Activated CD8-positive, alpha-beta memory T cell treated with anti-CD3 and anti-CD28 coated beads, Interleukin-2, amount 10 ng/mL, durations not matched to agents 7 days and 5 days (primary cell): ENCODE measurements at regions not wholly inside any gene's neighbourhood (a gene's known extent, or its start where the extent isn't known, plus 50 kb on each side); places are given as distances from the start of the nearest gene placed in this dataset.

Experiments used
- ATAC-seq: fragments of 150-1000 bp; cut with Tn5 transposase; one replicate; pipeline ENCODE4 v1.10.0; 2021; ENCODE audit warnings: moderate library complexity
- CTCF ChIA-PET: fragments of 350-600 bp; sonication (Branson Sonifier 250); formaldehyde crosslinking; loops from one replicate; lab custom pipeline; 2021; ENCODE audit warnings: antibody characterized with exemption; lab: Charles Lee
- DNase-seq: peaks from one replicate; pipeline ENCODE4 v3.0.0-alpha.2; 2020
- H3K27ac Mint-ChIP-seq: one replicate; pipeline ENCODE4 v1.8.0; 2021; ENCODE audit warnings: mild to moderate bottlenecking, mixed read lengths
- H3K27me3 Mint-ChIP-seq: one replicate; pipeline ENCODE4 v1.8.0; 2021; ENCODE audit warnings: mixed read lengths
- H3K36me3 Mint-ChIP-seq: one replicate; pipeline ENCODE4 v1.8.0; 2021; ENCODE audit warnings: mild to moderate bottlenecking, mixed read lengths
- H3K4me1 Mint-ChIP-seq: one replicate; pipeline ENCODE4 v1.8.0; 2021; ENCODE audit warnings: mixed read lengths
- H3K4me3 Mint-ChIP-seq: one replicate; pipeline ENCODE4 v1.8.0; 2021; ENCODE audit warnings: mild to moderate bottlenecking, moderate library complexity, mixed read lengths
- H3K9me3 Mint-ChIP-seq: one replicate; pipeline ENCODE4 v1.8.0; 2022; ENCODE audit warnings: low read depth, mixed read lengths

GRCh38 chr19:31969016-31969415 lies 376.4 kb upstream of the ZNF507 start:
- no peak overlapping the region for H3K27ac Mint-ChIP-seq
- no peaks in the 10 kb centered on the region for H3K27me3 Mint-ChIP-seq
- no peaks in the 10 kb centered on the region for H3K36me3 Mint-ChIP-seq
- no peaks in the 10 kb centered on the region for H3K9me3 Mint-ChIP-seq
- no peaks in the 10 kb centered on the region for H3K4me1 Mint-ChIP-seq
- DNase-seq (no peak), ATAC-seq (no peak)
- CTCF ChIA-PET, result no interaction called here
- H3K4me3 Mint-ChIP-seq, result no peak overlapping the region

- H3K4me1 Mint-ChIP-seq, result no peaks in the 10 kb centered on the region
- H3K9me3 Mint-ChIP-seq, result no peaks in the 10 kb centered on the region
- H3K27me3 Mint-ChIP-seq, result no peaks in the 10 kb centered on the region
- DNase-seq (no peak), ATAC-seq (no peak)
- no peak overlapping the region for H3K4me3 Mint-ChIP-seq
- CTCF ChIA-PET, result no interaction called here
- no peak overlapping the region for H3K27ac Mint-ChIP-seq
- no peaks in the 10 kb centered on the region for H3K36me3 Mint-ChIP-seq
Measured at GRCh38 chr19:31970027-31970461, 375.4 kb upstream of the ZNF507 start.

DNA sequence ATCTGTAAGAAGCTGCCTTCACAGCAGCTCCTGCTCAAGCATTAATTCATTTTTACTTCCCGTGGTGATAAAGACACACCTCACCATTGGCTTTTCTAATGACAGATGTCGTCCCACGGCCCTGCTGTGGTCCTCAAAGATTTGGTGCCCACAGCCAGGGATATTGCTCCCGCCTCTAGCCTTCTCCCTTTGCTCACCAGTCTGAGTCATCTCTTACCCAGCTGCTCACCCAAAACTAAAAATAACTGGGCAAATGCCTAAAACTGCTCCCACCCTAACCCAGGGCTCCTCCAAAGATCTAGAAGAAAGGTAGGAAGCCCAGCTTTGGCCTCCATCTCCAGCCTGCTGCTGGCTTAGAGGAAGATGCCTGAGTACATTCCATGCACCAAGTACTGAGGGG lies 371.1 kb upstream of the ZNF507 start:
- H3K27me3 Mint-ChIP-seq, result no peaks in the 10 kb centered on the region

DNA sequence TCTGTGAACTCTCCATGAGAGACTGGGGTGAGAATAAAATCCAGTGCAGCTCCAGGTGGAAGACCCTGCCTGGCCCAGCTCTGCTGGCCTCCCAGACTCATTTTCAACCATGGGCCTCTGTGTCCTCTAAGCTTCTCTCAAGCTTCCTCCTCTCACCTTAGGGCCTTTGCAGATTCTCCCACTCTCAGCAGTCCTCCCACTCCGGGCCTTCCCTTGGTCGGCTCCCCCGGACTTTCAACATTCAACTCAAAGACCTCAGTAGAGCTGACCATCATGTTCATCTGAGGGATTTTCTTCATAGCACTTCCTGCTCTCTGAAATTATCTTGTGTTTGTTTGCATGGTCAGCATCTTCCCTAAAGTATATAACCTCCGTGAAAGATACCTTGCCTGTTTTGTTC lies 370.5 kb upstream of the ZNF507 start:
- CTCF ChIA-PET, result no interaction called here
- Mint-ChIP-seq H3K27me3 (no peaks in the 10 kb centered on the region), H3K9me3 (peaks cover 7% of the 10 kb centered on the region), H3K27ac (no peak overlapping the region), H3K4me1 (no peaks in the 10 kb centered on the region), H3K36me3 (no peaks in the 10 kb centered on the region), H3K4me3 (no peak overlapping the region)
- no peak for DNase-seq
- no peak for ATAC-seq

More for the DNA sequence above, 371.1 kb upstream of the ZNF507 start:
- DNase-seq (no peak), ATAC-seq (no peak)
- Mint-ChIP-seq H3K27ac (no peak overlapping the region), H3K4me1 (no peaks in the 10 kb centered on the region), H3K9me3 (peaks cover 7% of the 10 kb centered on the region), H3K4me3 (no peak overlapping the region), H3K36me3 (no peaks in the 10 kb centered on the region)
- CTCF ChIA-PET, result no interaction called here

GRCh38 chr19:31975461-31975860 lies 369.9 kb upstream of the ZNF507 start:
- Mint-ChIP-seq H3K4me1 (no peaks in the 10 kb centered on the region), H3K9me3 (peaks cover 10% of the 10 kb centered on the region), H3K27me3 (no peaks in the 10 kb centered on the region), H3K36me3 (no peaks in the 10 kb centered on the region), H3K27ac (no peak overlapping the region), H3K4me3 (no peak overlapping the region)
- no peak for DNase-seq
- ATAC-seq, result no peak
- CTCF ChIA-PET, result no interaction called here

DNA sequence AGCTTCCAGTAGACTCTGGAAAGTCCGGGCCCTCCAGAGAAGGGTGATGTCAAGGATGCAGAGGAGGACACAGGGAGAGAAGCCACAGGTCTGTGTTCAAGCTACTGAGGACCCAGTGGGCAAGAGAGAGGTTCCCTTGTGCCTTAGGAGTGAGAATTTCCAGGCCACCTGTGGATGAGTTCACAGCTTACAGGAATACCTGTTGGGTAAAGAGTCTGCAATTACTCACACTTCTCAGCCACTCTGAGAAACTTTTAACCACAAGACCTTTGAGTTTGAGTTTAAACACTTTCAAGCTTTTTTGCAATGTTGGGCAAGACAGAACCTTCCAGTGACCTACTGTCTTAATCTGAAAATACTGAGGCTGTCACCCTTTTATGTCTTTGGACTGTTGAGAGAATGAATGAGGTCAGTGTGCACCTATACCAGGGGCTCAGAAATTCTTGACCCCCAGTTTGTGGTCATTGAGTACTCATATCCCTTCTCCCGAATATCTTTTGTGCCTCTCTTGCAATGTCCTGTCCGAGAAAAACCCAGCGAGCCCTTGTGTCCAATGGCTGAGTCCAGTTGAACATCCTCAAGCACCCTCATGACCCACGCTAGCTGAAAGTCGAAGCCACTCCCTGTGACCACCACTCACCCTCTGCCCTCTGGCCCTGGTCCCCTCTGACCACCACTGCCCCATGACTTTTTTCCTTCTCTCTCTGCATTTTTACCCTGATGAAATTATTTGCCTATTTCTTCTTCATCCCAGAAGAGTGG lies 368.5 kb upstream of the ZNF507 start:
- Mint-ChIP-seq H3K36me3 (no peaks in the 10 kb centered on the region), H3K4me1 (no peaks in the 10 kb centered on the region), H3K27ac (no peak overlapping the region), H3K4me3 (no peak overlapping the region), H3K27me3 (no peaks in the 10 kb centered on the region), H3K9me3 (peaks cover 10% of the 10 kb centered on the region)
- ATAC-seq, result no peak
- CTCF ChIA-PET, result no interaction called here
- no peak for DNase-seq

GRCh38 chr19:31979362-31979761 lies 366.0 kb upstream of the ZNF507 start:
- no peak for ATAC-seq
- Mint-ChIP-seq H3K4me3 (no peak overlapping the region), H3K4me1 (no peaks in the 10 kb centered on the region), H3K9me3 (peaks cover 11% of the 10 kb centered on the region), H3K27ac (no peak overlapping the region), H3K36me3 (no peaks in the 10 kb centered on the region), H3K27me3 (no peaks in the 10 kb centered on the region)
- CTCF ChIA-PET, result no interaction called here
- no peak for DNase-seq

GRCh38 chr19:31979949-31980670 lies 365.3 kb upstream of the ZNF507 start:
- DNase-seq, result no peak
- Mint-ChIP-seq H3K4me3 (no peak overlapping the region), H3K4me1 (no peaks in the 10 kb centered on the region), H3K27me3 (no peaks in the 10 kb centered on the region), H3K9me3 (peaks cover 15% of the 10 kb centered on the region), H3K27ac (no peak overlapping the region), H3K36me3 (no peaks in the 10 kb centered on the region)
- ATAC-seq, result no peak
- CTCF ChIA-PET, result no interaction called here

- Mint-ChIP-seq H3K4me1 (no peaks in the 10 kb centered on the region), H3K9me3 (peaks cover 13% of the 10 kb centered on the region), H3K27ac (no peak overlapping the region), H3K4me3 (no peak overlapping the region), H3K36me3 (no peaks in the 10 kb centered on the region), H3K27me3 (no peaks in the 10 kb centered on the region)
- DNase-seq (no peak), ATAC-seq (no peak)
- CTCF ChIA-PET, result no interaction called here
Measured at GRCh38 chr19:31980796-31981195, 364.6 kb upstream of the ZNF507 start.

DNA sequence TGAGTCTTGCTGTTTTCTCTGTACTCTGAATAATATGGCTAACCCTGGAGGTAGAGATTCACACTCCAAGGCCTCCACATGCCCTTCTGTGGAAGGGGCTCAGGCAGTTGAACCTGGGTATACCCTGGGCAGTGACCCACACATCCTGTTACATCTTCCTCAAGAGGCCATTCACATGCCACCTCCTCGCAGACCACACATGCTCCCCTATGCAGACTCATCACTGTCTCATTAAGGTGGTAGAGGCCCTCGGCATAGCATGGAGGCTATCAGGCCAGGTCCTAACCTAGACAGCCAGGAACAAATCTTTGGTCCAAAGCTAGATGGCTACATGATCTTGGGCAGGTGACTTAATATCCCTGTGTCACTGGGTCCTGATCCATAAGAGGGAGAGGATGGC lies 363.9 kb upstream of the ZNF507 start:
- no peaks in the 10 kb centered on the region for H3K36me3 Mint-ChIP-seq
- H3K4me3 Mint-ChIP-seq, result no peak overlapping the region
- H3K9me3 Mint-ChIP-seq, result peaks cover 11% of the 10 kb centered on the region
- ATAC-seq (no peak), DNase-seq (no peak)
- H3K27ac Mint-ChIP-seq, result no peak overlapping the region
- CTCF ChIA-PET, result no interaction called here
- H3K27me3 Mint-ChIP-seq, result no peaks in the 10 kb centered on the region
- H3K4me1 Mint-ChIP-seq, result no peaks in the 10 kb centered on the region

GRCh38 chr19:31983647-31984046 lies 361.8 kb upstream of the ZNF507 start:
- peaks cover 14% of the 10 kb centered on the region for H3K9me3 Mint-ChIP-seq
- ATAC-seq (no peak), DNase-seq (no peak)
- H3K4me1 Mint-ChIP-seq, result no peaks in the 10 kb centered on the region
- CTCF ChIA-PET, result no interaction called here
- no peak overlapping the region for H3K4me3 Mint-ChIP-seq
- no peaks in the 10 kb centered on the region for H3K36me3 Mint-ChIP-seq
- no peaks in the 10 kb centered on the region for H3K27me3 Mint-ChIP-seq
- H3K27ac Mint-ChIP-seq, result no peak overlapping the region

DNA sequence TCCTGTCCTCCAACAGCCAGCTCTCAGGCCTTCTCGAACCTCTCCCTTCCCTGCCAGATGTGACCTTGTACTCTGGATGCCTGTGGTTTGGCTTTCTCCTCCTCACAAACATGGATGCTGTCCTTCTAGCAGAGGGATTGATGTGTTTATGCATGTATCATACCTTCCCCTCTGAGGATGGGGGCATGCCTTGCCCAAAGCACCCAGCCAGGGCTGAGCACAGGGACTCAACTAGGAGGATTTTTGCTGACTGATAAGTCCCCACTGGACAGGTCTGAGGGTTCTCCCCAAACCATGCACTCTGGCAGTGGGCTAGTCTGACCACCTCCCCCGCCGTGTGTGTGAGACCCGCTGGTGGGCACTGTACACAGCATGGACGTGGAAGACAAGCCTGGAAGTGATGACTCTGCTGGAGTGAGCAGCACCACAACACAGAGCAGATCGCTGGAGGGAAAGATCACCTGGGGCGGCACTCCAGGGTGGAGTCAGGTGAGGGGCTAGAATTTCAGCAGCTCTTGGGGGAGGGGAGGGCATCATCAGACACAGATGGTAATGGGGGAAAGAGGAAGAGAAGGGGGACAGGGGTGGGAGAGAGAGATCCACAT lies 360.3 kb upstream of the ZNF507 start:
- Mint-ChIP-seq H3K27me3 (no peaks in the 10 kb centered on the region), H3K4me3 (no peak overlapping the region), H3K27ac (no peak overlapping the region), H3K36me3 (no peaks in the 10 kb centered on the region), H3K9me3 (peaks cover 12% of the 10 kb centered on the region), H3K4me1 (no peaks in the 10 kb centered on the region)
- DNase-seq, result no peak
- ATAC-seq, result no peak
- CTCF ChIA-PET, result no interaction called here

GRCh38 chr19:31986951-31987350 lies 358.5 kb upstream of the ZNF507 start:
- Mint-ChIP-seq H3K4me1 (no peaks in the 10 kb centered on the region), H3K9me3 (peaks cover 12% of the 10 kb centered on the region), H3K27me3 (no peaks in the 10 kb centered on the region), H3K36me3 (no peaks in the 10 kb centered on the region), H3K4me3 (no peak overlapping the region), H3K27ac (no peak overlapping the region)
- CTCF ChIA-PET, result no interaction called here
- DNase-seq (no peak), ATAC-seq (no peak)

DNA sequence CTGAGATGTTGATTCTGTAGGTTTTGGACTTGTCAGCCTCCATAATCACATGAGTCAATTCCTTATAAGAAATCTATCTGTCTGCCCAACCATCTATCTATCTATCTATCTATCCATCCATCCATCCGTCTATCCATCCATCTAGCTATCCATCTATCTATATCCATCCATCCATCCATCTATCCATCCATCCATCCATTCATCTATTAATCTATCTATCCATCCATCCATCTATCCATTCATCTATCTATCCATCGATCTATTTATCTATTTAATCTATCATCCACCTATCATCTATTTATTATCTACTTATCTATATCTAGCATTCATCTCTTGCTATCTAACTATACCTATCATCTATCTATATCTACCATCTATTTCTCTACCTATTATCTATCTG lies 357.2 kb upstream of the ZNF507 start:
- DNase-seq (no peak), ATAC-seq (no peak)
- Mint-ChIP-seq H3K27ac (no peak overlapping the region), H3K4me3 (no peak overlapping the region), H3K36me3 (no peaks in the 10 kb centered on the region), H3K27me3 (no peaks in the 10 kb centered on the region), H3K4me1 (no peaks in the 10 kb centered on the region), H3K9me3 (peaks cover 12% of the 10 kb centered on the region)
- CTCF ChIA-PET, result no interaction called here
